GM12878 (cell line): ENCODE measurements at regions not wholly inside any gene's neighbourhood (a gene's known extent, or its start where the extent isn't known, plus 50 kb on each side); places are given as distances from the start of the nearest gene placed in this dataset.
A peak's percentile ranks its signal among the peaks of the same experiment; 100 is the strongest.

Experiments used
- BCL11A ChIP-seq: IDR thresholded peaks from 2 replicates; pipeline ENCODE4 v1.6.1; 2011; ENCODE audit warnings: low read depth, low read length
- CHD2 ChIP-seq: IDR thresholded peaks from 2 replicates; pipeline ENCODE4 v1.6.1; 2011; ENCODE audit warnings: low read depth, low read length, improper control_type of control experiment, borderline replicate concordance
- FOS ChIP-seq: IDR thresholded peaks from 3 replicates; pipeline ENCODE4 v1.6.1; 2011; ENCODE audit warnings: borderline replicate concordance; ENCODE audit not compliant: insufficient read length; ENCODE audit errors: extremely low read depth
- IRF4 ChIP-seq: IDR thresholded peaks from 2 replicates; pipeline ENCODE4 v1.6.1; 2011; ENCODE audit warnings: low read depth, low read length
- IRF5 ChIP-seq: fragments of 450-650 bp; IDR thresholded peaks from 2 replicates; pipeline ENCODE4 v1.6.1; 2017; ENCODE audit warnings: borderline replicate concordance
- NKRF ChIP-seq: fragments of 450-650 bp; conservative IDR thresholded peaks from 2 replicates; pipeline ENCODE4 v1.6.1; 2017; ENCODE audit warnings: mild to moderate bottlenecking, moderate library complexity
- NR2F1 ChIP-seq: fragments of 450-650 bp; conservative IDR thresholded peaks from 2 replicates; pipeline ENCODE4 v1.6.1; 2017; ENCODE audit warnings: mild to moderate bottlenecking
- RELA ChIP-seq: fragments of 450-650 bp; IDR thresholded peaks from 2 replicates; pipeline ENCODE4 v1.8.0; 2014; ENCODE audit warnings: borderline replicate concordance; ENCODE audit not compliant: partially characterized antibody
- TBL1XR1 ChIP-seq: IDR thresholded peaks from 2 replicates; pipeline ENCODE4 v1.6.1; 2012; ENCODE audit warnings: low read depth, low read length, improper control_type of control experiment
- ZBTB11 ChIP-seq: fragments of 450-650 bp; formaldehyde crosslinking; IDR thresholded peaks from 2 replicates; pipeline ENCODE4 v1.5.0; 2022; ENCODE audit warnings: mild to moderate bottlenecking, missing genetic modification characterization
- TF ChIP-seq, protein P1 (sequence below): fragments of 450-650 bp; IDR thresholded peaks from 2 replicates; pipeline ENCODE4 v1.6.1; 2018; ENCODE audit warnings: mild to moderate bottlenecking, low read depth, moderate library complexity; ENCODE audit not compliant: partially characterized antibody
- TF ChIP-seq, protein P2 (sequence below): fragments of 450-650 bp; IDR thresholded peaks from 2 replicates; pipeline ENCODE4 v1.6.1; 2017; ENCODE audit warnings: mild to moderate bottlenecking
- TF ChIP-seq, protein P3 (sequence below), 3 experiments: IDR thresholded peaks in 2 of 3; conservative IDR thresholded peaks in 1 of 3; 2 replicates each; pipeline ENCODE4 v1.5.1; 2011; ENCODE audit warnings: low read depth in 3 of 3, low read length in 3 of 3, mild to moderate bottlenecking in 3 of 3, control low read depth in 2 of 3, moderate library complexity in 2 of 3, inconsistent platforms in 1 of 3, mixed read lengths in 1 of 3; ENCODE audit not compliant: control insufficient read depth in 2 of 3, insufficient read depth in 1 of 3; ENCODE audit errors: extremely low read depth in 1 of 3
- TF ChIP-seq, protein P4 (sequence below): IDR thresholded peaks from 2 replicates; pipeline ENCODE4 v1.6.1; 2011; ENCODE audit warnings: low read depth, mild to moderate bottlenecking, low read length, moderate library complexity, borderline replicate concordance; ENCODE audit errors: extremely low read depth

GRCh38 chr5:89353837-89354551, 471.0 kb upstream of the MEF2C start (continued):
- TF ChIP-seq IRF5 (no peak), NKRF (no peak), NR2F1 (peak; percentile 44; the same call in 1 of the 2 replicates), RELA (no peak), BCL11A (0 out of 2 replicates have a peak, but pooled peaks have one; percentile 28), ZBTB11 (CRISPR knock-in tag) (no peak), TBL1XR1 (no peak), FOS (no peak), CHD2 (no peak), IRF4 (0 out of 2 replicates have a peak, but pooled peaks have one; percentile 15)
- TF ChIP-seq, protein P1, sequence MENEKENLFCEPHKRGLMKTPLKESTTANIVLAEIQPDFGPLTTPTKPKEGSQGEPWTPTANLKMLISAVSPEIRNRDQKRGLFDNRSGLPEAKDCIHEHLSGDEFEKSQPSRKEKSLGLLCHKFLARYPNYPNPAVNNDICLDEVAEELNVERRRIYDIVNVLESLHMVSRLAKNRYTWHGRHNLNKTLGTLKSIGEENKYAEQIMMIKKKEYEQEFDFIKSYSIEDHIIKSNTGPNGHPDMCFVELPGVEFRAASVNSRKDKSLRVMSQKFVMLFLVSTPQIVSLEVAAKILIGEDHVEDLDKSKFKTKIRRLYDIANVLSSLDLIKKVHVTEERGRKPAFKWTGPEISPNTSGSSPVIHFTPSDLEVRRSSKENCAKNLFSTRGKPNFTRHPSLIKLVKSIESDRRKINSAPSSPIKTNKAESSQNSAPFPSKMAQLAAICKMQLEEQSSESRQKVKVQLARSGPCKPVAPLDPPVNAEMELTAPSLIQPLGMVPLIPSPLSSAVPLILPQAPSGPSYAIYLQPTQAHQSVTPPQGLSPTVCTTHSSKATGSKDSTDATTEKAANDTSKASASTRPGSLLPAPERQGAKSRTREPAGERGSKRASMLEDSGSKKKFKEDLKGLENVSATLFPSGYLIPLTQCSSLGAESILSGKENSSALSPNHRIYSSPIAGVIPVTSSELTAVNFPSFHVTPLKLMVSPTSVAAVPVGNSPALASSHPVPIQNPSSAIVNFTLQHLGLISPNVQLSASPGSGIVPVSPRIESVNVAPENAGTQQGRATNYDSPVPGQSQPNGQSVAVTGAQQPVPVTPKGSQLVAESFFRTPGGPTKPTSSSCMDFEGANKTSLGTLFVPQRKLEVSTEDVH: no peak
- TF ChIP-seq, protein P2, sequence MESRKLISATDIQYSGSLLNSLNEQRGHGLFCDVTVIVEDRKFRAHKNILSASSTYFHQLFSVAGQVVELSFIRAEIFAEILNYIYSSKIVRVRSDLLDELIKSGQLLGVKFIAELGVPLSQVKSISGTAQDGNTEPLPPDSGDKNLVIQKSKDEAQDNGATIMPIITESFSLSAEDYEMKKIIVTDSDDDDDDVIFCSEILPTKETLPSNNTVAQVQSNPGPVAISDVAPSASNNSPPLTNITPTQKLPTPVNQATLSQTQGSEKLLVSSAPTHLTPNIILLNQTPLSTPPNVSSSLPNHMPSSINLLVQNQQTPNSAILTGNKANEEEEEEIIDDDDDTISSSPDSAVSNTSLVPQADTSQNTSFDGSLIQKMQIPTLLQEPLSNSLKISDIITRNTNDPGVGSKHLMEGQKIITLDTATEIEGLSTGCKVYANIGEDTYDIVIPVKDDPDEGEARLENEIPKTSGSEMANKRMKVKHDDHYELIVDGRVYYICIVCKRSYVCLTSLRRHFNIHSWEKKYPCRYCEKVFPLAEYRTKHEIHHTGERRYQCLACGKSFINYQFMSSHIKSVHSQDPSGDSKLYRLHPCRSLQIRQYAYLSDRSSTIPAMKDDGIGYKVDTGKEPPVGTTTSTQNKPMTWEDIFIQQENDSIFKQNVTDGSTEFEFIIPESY: no peak
- TF ChIP-seq, protein P3, sequence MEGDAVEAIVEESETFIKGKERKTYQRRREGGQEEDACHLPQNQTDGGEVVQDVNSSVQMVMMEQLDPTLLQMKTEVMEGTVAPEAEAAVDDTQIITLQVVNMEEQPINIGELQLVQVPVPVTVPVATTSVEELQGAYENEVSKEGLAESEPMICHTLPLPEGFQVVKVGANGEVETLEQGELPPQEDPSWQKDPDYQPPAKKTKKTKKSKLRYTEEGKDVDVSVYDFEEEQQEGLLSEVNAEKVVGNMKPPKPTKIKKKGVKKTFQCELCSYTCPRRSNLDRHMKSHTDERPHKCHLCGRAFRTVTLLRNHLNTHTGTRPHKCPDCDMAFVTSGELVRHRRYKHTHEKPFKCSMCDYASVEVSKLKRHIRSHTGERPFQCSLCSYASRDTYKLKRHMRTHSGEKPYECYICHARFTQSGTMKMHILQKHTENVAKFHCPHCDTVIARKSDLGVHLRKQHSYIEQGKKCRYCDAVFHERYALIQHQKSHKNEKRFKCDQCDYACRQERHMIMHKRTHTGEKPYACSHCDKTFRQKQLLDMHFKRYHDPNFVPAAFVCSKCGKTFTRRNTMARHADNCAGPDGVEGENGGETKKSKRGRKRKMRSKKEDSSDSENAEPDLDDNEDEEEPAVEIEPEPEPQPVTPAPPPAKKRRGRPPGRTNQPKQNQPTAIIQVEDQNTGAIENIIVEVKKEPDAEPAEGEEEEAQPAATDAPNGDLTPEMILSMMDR (IDR thresholded peaks at IDR 0.05 in 2 of 3, conservative IDR thresholded peaks at IDR 0.05 in 1 of 3; ENCODE audit: control insufficient read depth in 2 of 3, extremely low read depth in 1 of 3, insufficient read depth in 1 of 3, low read depth in 3 of 3, low read length in 3 of 3): no peak
- TF ChIP-seq, protein P4, sequence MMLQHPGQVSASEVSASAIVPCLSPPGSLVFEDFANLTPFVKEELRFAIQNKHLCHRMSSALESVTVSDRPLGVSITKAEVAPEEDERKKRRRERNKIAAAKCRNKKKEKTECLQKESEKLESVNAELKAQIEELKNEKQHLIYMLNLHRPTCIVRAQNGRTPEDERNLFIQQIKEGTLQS: no peak
